ENCODE measurements at regions not wholly inside any gene's neighbourhood (a gene's known extent, or its start where the extent isn't known, plus 50 kb on each side); places are given as distances from the start of the nearest gene placed in this dataset.

GRCh38 chr6:40247516-40248115 lies 313.4 kb upstream of the MOCS1 start:
- H3K4me3 ChIP-seq (ENCODE audit: low read depth, low read length): no peak overlapping the region
- no peak for TF ChIP-seq CTCF (IDR thresholded peaks at IDR 0.05; ENCODE audit: insufficient read depth, low read length, missing control alignments)
- POLR2A ChIA-PET: no interaction called here
- no peak for DNase-seq (ENCODE audit: low read depth, low spot score)
- CTCF ChIA-PET: no interaction called here

- H3K4me3 ChIP-seq (ENCODE audit: low read depth, low read length): no peak overlapping the region
- no peak for DNase-seq (ENCODE audit: low read depth, low spot score)
- ChIA-PET POLR2A (no interaction called here), CTCF (no interaction called here)
- TF ChIP-seq CTCF (IDR thresholded peaks at IDR 0.05; ENCODE audit: insufficient read depth, low read length, missing control alignments): no peak
Observed at GRCh38 chr6:40244699-40245098, 310.4 kb upstream of the MOCS1 start.

- TF ChIP-seq CTCF (IDR thresholded peaks at IDR 0.05; ENCODE audit: insufficient read depth, low read length, missing control alignments): no peak
- ChIA-PET CTCF (no interaction called here), POLR2A (no interaction called here)
- DNase-seq (ENCODE audit: low read depth, low spot score): no peak
- H3K4me3 ChIP-seq (ENCODE audit: low read depth, low read length): no peak overlapping the region
Observed at GRCh38 chr6:40232698-40233097, 298.4 kb upstream of the MOCS1 start.

- POLR2A ChIA-PET: no interaction called here
- no peak for DNase-seq (ENCODE audit: low read depth, low spot score)
- TF ChIP-seq CTCF (IDR thresholded peaks at IDR 0.05; ENCODE audit: insufficient read depth, low read length, missing control alignments): no peak
- H3K4me3 ChIP-seq (ENCODE audit: low read depth, low read length): no peak overlapping the region
- CTCF ChIA-PET: no interaction called here
Observed at GRCh38 chr6:40227735-40228134, 293.5 kb upstream of the MOCS1 start.

GRCh38 chr6:40222354-40222753 lies 288.1 kb upstream of the MOCS1 start:
- DNase-seq (ENCODE audit: low read depth, low spot score): no peak
- ChIA-PET CTCF (no interaction called here), POLR2A (no interaction called here)
- TF ChIP-seq CTCF (IDR thresholded peaks at IDR 0.05; ENCODE audit: insufficient read depth, low read length, missing control alignments): no peak
- no peak overlapping the region for H3K4me3 ChIP-seq (ENCODE audit: low read depth, low read length)

GRCh38 chr6:40219799-40220198 lies 285.5 kb upstream of the MOCS1 start:
- no peak overlapping the region for H3K4me3 ChIP-seq (ENCODE audit: low read depth, low read length)
- TF ChIP-seq CTCF (IDR thresholded peaks at IDR 0.05; ENCODE audit: insufficient read depth, low read length, missing control alignments): no peak
- DNase-seq (ENCODE audit: low read depth, low spot score): no peak
- ChIA-PET CTCF (no interaction called here), POLR2A (no interaction called here)

Data from AG04449 (cell line).